ENCODE measurements at regions not wholly inside any gene's neighbourhood (a gene's known extent, or its start where the extent isn't known, plus 50 kb on each side); places are given as distances from the start of the nearest gene placed in this dataset.

DNA sequence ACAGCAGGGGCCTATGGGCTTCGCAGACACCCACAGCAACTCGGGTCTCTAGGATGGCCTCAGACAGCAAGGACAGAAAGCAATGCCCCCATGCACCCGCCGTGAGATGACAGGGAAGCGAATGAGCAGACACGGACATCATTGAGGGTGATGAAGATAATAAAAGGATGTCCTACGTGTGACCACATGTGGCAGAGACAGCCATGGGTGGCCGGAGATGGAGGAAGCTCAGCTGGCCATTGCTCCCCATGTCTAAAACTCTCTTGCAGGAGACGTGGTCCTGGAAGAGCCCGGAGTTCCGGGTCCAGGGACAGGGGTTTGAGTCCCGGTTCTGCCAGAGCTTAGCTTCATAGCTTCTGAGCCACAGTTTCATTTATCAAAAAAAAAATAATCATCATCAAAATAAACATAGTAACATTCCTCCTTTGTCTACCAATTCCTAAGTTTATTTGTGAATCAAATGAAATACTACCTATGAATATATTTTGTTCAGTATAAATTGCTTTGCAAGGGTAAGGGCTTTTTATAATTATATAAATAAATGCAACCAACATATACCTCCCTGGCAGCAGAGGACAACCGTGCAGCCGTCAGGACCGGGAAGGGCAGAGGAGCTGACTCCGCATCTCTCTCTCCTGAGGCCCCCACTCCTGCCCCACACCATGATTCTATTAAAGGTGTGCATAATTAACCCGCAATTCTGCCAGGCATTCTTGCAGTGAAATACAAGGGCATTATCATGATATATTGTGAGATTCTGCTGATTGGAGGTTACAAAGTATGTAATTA is 401.4 kb upstream of the MYT1L start:
- TF ChIP-seq, protein P1, sequence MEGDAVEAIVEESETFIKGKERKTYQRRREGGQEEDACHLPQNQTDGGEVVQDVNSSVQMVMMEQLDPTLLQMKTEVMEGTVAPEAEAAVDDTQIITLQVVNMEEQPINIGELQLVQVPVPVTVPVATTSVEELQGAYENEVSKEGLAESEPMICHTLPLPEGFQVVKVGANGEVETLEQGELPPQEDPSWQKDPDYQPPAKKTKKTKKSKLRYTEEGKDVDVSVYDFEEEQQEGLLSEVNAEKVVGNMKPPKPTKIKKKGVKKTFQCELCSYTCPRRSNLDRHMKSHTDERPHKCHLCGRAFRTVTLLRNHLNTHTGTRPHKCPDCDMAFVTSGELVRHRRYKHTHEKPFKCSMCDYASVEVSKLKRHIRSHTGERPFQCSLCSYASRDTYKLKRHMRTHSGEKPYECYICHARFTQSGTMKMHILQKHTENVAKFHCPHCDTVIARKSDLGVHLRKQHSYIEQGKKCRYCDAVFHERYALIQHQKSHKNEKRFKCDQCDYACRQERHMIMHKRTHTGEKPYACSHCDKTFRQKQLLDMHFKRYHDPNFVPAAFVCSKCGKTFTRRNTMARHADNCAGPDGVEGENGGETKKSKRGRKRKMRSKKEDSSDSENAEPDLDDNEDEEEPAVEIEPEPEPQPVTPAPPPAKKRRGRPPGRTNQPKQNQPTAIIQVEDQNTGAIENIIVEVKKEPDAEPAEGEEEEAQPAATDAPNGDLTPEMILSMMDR (conservative IDR thresholded peaks at IDR 0.05 in 1 of 2, IDR thresholded peaks at IDR 0.05 in 1 of 2; ENCODE audit: extremely low read depth in 1 of 2, insufficient read depth in 1 of 2, low read depth in 1 of 2, low read length in 2 of 2): no peak
- TF ChIP-seq EZH2 (IDR thresholded peaks at IDR 0.05; ENCODE audit: borderline replicate concordance, low read length): no peak

All from mammary epithelial cell (primary cell).